Left hindlimb (tissue), 1 donor: ENCODE measurements at regions not wholly inside any gene's neighbourhood (a gene's known extent, or its start where the extent isn't known, plus 50 kb on each side); places are given as distances from the start of the nearest gene placed in this dataset.

Experiments
- DNase-seq: peaks from one replicate; pipeline ENCODE4 v3.0.0-alpha.2; 2018

DNA sequence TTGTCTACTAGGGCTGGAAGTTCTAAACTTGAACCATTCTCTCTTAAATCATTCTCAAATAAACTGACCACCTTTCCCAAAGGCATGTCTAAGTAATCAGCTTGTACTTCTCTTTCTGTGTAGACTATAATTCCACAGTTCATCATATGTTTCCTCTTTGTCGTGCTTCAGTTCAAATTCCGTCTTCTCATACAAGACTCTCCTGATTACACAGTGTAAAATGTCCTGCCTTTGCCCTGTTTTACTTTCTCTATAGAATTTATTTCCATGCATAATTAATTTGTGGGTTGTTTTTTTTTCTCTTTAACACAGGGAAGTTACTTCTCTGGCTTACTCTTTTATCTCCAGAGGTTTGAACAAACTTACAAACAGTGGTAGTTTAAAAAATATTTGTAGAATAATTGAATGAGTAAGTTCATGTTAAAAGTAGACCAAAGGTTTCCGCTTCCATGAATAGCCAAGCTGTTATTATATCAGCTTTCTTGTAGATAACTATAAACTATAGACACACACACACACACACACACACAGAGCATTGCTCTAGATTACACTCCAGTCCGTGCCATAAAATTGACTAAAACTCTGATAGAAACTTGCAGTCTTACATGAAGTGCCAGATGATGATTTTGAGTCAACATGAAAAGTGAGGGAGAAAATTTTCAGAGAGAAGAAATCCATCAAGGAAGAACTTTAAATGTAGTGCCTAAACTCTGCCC lies 119.0 kb downstream of the SUCNR1 start:
- no peak for DNase-seq

DNA sequence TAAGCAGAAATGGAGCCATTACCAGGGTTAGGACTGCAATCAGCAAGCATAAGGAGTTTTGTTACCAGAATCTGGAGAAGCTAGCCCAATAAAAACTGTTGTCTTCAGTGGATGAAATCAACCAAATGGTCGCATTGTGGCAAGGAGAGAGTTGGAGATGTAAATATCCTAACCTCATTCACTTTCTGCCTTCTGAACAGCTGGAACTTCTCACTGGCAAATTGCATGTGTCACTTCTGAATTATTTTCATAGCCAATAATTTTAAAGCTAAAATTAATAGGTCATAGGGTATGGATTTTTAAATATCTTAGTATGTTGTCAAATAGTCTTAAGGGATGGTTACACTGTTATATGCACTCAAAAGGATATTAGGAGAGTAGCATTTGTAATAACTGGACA lies 121.6 kb downstream of the SUCNR1 start:
- DNase-seq, result no peak

DNA sequence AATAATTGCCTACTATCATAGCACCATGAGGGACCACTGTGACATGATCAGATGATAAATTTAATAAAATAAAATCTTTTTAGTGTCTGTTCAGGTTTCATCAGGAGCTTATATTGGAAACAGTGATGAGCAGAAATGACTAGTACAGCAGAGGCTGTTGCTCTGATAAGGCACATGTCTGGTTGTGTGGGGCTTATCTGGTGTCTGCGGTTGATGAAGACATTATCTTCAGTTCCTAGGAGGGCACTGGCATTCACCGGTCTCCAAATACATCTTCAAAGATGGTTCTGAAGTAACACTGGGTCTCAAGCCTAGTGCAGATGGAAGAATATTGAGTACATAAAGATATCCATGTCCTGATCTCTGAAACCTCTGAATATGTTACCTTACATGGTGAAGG lies 125.3 kb downstream of the SUCNR1 start:
- no peak for DNase-seq

DNA sequence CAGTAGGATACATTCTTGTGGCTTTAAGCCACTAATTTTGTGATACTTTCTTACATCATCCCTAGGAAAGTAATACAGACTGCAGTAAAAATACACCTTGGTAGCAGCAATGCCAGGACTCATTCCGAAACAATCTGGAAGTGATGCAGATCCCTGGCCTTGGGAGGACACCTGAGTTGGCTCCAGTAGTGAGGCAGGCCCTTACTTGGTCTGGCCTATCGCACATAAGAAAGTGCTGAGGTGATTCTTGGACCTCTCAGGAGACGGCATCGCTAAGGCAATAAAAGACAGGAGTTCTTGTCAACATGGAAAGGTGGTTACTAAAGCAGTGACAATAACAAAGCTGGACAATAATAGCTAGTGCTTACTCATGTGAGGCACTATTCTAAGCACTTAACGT lies 126.5 kb downstream of the SUCNR1 start:
- no peak for DNase-seq

DNA sequence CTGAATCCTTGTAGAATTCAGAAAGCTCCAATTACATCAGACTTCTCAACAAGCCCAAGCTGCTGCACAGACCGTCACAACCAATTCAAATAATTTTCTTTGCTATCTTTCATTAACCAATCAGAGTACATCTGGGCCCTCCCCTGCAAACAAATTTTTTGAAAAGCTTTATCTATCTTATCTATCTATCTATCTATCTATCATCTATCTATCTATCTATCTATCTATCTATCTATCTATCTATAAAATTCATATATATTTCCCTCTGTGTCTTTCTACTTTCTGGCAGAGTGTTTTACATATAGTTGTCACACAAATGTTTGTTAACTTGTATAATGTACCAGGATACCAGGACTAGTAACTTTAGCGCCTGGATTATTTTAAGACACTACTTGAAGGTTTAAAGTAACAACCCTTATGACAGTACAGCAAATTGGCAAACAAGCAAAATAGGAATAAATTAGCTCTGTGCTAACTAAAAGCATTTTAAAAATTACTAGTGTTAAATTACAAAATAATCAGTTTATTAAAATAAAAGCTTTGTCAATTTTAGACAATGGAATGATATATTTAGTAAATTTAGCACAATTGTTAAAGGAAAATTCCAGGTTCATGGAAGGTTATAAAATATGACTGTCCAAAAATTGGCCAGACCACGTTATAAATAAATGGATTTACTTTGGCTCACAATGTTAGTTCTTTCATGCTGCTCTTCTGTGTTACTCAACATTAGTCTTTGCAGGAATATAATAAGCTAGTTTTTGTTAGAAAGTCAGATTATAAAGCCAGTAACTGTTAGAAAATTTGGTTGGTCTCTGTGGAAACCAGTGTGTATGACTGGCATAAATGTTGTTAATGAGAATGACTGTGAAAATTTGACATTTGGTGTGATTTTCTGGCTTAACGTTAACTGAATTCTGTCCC lies 138.6 kb downstream of the SUCNR1 start:
- DNase-seq, result no peak

DNA sequence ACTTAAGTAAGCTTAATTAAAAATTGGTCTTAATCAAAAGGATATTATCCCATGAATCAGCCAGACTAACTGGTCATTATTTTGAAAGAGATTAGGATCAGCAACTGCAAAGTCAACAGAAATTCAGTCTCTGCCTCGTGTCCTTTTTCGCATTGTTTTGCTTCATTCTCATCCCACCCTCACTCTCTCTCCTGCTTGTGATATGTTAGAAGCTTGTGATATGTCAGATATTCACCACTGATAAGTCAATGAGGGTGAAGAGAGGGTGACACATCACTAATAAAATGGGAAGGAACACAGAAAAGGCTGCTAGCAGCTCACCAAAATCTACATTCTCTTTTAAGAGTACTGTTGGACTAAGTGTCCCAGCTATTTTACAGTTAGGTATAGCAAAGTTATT lies 146.1 kb downstream of the SUCNR1 start:
- no peak for DNase-seq

DNA sequence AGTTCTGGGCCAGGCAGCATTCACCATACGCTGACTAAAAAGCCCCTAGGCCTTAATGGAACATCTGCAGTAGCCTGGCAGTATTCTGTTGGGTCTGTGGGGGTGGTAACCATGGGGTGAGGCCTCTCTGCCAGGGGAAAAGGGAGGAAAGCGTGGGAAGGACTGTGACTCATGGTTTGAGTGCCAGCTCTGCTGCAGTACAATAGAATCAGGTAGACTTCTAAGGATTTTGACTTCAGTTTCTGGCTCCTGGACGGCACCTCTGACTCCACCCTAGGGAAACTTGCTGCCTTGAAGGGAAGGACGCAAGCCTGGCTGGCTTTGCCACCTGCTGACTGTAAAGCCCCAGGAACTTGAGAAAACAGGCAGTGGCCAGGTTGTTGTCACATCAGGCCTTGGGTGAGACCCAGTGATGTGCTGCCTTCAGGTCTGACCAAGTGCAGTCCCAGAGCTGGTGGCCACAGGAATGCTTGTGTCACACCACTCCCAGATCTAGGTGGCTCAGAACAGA lies 148.6 kb downstream of the SUCNR1 start:
- DNase-seq, result no peak

DNA sequence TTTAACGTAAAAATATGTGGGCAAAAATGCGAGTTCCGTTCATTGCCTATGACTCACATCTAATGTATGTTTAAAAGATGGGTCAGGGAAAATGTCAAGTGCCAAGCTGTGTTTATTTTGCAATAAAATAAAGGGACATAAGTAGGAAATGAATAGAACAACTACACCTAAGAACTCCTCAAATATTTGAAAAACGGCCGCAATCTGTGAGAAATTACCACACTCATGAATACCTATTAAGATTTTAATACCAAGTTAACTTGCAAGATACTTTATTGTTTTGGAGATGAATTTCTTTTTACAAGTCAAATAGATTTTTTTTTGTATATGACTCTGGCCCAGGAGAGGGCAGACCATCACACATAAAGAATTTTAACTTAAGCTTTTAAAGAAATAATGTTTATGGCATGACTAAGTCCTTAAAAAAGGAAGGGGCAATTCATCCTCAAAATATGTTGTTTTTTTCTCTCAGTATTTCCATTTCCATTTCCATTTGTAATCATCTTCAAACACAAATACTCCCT lies 152.7 kb downstream of the SUCNR1 start:
- DNase-seq, result no peak

DNA sequence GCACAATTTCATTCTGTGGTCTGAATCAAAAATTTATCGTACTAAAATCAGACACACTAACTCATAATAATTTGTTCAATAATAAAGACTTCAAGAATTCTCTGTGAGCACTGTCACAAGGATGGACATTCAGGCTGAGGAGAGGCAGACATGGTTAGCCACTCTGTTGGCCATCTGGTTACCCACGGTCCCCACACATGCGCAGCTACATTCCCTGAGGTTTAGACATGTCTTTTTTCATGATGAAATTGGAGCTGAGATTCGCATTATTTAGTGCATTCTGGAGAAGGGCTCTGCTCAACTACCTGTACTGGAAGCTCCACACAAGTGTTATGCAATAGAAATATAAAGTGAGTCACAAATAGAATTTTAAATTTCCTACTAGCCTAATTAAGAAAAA lies 156.9 kb downstream of the SUCNR1 start:
- no peak for DNase-seq

DNA sequence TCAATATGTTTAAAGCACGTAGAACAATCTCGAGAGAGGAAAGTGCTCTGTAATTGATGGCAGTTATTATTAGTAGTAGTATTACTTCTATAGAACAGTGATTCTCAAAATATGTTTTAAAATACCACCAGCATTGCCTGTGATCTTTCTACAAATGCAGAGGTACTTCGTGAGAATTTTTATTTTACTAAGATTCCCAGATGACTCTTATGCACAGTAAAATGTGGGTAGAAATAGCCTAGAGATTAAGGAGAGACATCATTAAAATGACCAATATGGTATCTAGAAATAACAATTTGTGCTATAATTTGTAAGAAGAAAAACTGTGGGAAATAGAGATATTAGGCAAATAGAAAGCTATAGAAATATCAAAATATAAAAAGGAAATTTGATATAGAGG lies 157.9 kb downstream of the SUCNR1 start:
- no peak for DNase-seq

DNA sequence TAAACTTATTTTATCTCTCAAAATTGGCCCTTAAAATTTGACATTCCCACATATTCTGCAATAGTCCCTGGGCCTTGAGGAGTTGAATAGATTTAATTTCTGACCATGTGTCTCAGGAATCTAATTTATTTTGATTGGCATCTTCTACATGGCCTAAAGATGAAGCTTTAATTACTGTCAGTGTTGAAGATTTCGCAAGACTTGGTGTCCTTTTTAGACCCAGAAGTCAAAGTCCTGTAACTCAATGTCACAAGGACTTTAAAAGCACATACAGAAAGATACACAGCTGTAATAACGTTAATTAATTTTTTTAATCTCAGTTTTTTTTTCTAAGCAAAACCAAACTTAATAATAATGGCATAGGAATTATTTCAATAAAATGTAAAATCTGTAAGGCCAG lies 163.9 kb downstream of the SUCNR1 start:
- no peak for DNase-seq

DNA sequence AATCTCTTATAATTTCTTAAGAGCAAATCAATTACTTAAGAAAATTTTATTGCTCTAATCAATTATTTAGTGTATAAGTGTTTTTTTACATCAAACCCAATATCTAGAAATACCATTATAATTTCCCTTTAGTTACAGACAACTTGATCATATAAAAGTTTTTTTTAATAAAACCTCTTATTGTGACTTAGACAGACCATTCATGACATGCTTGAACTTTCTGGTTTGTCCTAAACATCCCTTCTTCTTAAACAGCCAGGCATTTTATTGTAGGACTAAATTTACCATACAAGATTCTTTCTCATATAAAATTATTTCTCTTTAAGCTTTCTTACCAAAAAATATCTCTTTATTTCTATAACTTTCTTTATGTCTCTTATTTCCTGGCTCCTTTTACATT lies 164.5 kb downstream of the SUCNR1 start:
- no peak for DNase-seq

DNA sequence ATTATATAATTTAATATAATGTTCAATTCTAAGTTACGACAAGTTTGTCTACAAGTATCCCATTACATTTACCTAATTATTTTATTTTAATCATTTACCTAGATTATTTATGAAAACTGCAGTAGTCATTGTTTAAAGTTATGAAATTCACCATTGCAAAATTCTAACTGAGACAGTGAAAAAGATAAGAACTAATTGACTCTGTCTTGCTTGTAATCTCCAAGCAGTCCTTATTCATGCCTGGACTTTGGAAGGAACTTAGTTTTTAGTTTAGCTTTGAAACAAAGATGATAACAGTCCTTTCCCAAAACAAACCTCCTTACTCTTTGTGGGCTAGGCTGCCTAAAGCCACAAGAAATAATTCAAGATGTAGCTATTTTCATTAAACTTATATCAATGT lies 165.0 kb downstream of the SUCNR1 start:
- no peak for DNase-seq

DNA sequence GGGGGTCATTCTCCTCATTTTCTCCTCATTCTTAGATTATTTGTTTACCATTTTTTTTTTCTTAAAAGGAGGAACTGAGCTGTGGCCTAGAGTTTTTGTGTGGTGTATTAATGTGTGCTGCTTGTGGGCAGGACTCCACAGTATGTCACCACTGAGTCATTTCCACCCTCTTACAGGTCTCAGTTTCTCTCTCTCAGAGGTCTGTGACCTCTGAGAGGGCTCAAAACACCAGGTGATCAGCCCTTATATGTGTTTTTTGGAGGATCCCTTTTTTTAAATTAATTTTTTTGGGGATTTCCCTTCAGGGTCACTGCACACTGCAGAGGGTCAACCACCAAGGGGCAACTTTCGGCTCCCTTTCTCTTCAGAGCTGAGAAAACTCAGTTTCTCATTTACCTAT lies 166.4 kb downstream of the SUCNR1 start:
- DNase-seq, result no peak

DNA sequence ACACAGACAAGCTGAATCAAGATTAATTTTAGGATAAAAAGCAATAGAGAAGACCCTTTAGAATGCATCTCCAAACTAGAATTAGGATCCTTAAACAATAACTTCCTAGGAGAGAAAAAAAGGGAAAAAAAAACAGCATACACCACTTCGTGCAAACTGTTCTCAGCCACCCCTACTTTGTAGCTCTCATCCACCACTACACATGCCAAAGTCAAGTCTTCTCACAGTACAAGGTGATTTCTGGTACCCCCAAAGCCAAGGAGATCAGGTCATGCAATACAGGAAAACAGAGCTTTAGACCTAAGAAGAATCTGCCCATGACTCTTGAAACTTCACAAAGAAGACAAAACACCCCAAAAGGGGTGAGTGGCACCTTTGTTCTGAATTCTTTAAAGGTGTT lies 166.9 kb downstream of the SUCNR1 start:
- DNase-seq, result no peak

DNA sequence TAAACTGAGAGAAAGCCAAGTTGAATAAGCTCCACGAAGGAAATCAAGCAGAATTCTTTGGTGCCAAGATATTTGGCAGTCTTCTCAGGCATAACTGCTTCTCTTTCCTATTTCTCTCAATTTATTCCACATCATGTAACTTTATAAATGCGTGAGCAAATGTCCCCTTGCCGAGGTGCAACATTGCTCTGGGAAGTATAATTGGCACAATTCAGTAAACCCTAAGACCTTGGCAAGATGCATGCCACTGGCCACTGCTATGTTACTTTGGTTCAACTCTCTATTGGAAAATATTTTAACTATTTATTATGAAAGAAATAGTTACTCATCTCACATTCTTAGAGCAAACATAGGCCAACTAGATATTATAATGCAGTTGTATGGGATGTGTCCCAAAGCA lies 170.2 kb downstream of the SUCNR1 start:
- no peak for DNase-seq

DNA sequence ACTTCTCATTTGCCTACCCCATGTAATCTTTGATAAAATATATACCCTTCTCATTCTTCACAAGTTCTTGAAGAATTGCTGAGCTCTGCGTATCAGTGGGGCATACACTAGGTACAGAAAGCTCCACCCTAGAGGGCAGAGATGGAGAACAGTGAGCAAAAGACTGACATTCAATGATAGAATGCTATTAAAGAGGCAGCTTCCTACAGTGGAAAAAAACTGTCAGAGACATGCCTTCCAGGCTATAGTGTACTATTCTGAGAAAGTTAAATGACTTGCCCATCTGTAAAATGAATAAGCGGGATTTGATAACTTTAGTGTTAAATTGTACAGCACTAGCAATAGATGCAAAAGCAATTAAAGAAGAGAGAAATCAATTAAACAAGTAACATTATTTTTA lies 172.8 kb downstream of the SUCNR1 start:
- DNase-seq, result no peak

DNA sequence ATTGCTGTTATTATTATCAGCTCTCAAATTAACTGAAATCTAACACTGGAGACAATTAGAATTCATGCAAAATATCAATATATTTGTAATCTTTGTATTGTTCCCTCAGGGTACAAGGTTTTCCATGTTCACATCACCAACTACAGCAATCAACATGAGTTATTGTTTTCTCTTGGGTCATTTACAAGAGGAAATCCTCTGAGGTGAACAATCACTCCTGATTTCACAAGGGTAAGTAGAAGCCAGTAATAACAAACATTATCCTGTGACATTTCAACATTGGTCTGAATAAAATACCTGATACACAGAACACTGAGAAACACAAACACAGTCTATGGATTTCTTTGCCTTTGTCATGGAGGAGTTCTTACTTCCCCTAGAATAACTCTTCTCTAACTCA lies 174.0 kb downstream of the SUCNR1 start:
- no peak for DNase-seq

DNA sequence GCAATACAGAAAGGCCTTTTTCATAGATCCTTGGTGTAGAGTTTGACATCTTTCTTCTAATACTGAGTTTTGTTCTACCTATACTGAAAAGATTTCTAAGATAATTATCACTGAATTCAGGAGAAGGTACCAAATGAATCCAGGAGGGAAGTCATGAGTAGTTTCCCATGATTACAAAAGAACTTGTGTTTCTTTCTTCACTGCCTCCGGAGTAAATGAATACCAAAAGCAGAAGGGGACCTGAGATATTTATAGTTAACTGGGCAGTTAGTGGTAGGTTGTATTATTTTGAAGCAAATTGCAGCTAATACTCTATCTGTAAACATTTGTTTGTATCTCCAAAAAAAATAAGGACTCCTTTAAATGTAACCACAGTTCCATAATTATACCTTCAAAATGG lies 175.4 kb downstream of the SUCNR1 start:
- no peak for DNase-seq

DNA sequence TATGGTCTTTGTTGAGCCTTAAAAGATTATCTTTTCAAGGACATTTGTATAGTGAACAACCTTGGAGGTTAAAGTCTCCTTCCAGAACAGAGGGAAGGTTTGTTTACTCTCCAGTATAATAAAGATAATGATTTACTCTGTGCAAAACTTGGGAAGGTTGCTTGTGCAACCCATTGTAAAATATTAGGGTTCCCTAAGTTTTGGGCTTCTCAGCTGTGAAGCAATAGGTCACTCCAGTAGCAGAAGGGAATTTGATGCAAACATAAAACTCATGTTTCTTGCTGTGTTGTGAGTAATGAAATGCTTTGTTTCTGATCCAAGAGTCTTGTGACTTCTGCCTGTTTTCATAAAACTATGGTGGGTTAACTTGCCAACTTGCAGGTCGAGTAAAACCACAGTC lies 177.5 kb downstream of the SUCNR1 start:
- no peak for DNase-seq

DNA sequence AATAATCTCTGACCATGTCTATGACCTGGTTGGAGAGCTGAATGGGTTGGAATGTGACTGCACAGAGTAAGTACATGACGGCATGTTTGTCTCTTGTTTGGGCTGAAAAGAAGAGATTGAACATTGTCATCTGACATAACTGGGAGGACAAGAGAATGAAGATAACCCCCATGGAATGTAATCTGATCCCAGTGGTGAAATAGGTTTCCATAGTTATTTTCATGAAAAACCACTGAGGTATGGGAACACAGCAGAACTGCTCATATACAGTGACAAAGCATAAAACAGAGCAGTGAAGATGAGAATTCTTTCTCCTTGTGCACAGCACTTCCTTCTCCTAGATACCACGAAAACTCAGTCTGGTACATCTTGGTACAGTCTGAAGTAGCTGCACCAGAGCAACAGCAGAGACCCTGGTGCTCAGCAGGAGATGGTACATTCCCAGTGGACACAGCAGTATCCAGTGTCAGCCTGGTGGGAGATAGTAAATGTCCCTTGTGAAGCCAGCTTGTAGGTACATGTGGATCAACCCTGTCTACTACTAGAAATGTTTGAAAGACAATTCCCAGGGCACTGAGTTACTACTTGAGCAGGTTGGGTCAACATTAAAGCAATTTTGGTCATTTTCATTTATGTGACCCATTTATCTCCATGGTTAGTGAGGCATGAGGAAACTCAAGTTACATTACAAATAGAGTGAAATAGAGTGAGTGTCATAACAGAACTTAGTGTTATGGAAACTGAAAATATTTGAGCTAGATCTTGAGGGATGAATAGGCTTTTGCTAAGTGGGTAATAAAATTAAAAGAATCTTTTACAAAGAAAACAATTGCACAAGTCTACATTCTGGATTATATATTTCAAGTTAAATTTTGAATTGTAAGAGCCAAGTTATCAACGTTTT lies 178.3 kb downstream of the SUCNR1 start:
- no peak for DNase-seq

DNA sequence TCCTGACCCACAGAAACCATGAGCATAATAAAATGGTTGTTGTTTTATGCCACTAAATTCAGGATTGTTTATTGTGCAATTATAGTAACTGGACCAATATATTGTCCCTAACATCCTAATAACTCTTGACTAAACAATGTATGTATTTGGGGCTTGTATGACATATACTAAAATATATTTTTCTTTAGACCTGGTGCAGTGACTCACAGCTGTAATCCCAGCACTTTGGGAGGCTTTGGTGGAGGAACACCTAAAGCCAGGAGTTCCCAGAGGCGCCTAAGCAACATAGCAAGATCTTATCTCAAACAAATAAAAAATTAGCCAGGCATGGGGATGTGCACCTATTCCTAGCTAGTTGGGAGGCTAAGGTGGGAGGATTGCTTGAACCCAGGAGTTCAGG lies 180.4 kb downstream of the SUCNR1 start:
- DNase-seq, result no peak

DNA sequence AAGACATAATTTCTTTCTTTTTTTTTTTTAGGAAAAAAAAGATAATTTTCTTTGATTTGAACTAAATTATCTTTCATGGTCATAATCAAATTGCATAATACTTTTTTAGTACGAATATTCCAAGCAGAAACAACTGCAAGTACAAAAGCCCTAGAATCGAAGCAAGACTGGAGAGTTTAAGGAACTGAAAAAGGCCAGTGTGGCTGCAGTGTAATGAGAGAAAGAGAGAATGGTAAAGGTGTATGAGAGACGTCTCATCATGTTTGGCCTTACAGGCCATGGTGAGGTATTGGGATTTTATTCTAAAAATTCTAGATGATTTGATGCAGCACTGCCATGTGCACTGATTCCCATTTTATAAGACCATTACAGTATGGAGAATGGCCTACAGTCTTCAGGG lies 180.9 kb downstream of the SUCNR1 start:
- no peak for DNase-seq
